PC-9 (cell line): ENCODE measurements at regions not wholly inside any gene's neighbourhood (a gene's known extent, or its start where the extent isn't known, plus 50 kb on each side); places are given as distances from the start of the nearest gene placed in this dataset.

ENCODE experiments used
- BruUV-seq: library from RNA; stranded (reverse); fragments of 400-500 nt; replicated peaks from 2 replicates; lab custom pipeline; 2021; lab: Mats Ljungman, UMichigan
- CTCF ChIA-PET: fragments of 300-600 bp; sonication (Branson Sonifier 250); formaldehyde crosslinking; loops from one replicate; lab custom pipeline; 2022; ENCODE audit warnings: antibody characterized with exemption; lab: Charles Lee
- POLR2A ChIA-PET: fragments of 300-600 bp; sonication (Branson Sonifier 250); formaldehyde crosslinking; loops from one replicate; lab custom pipeline; 2022; ENCODE audit warnings: antibody characterized with exemption; ENCODE audit not compliant: unreplicated experiment; lab: Charles Lee
- DNase-seq, 2 experiments: peaks; one replicate each; pipeline versions ENCODE4 v3.0.0 to v3.0.0-alpha.2; 2015 to 2022; ENCODE audit warnings: mixed read lengths in 1 of 2
- H2AFZ ChIP-seq: fragments of 200-600 bp; sonication (generic); 2 replicates; pipeline ENCODE4 v1.8.1; 2017; ENCODE audit warnings: antibody characterized with exemption
- H3F3A ChIP-seq: fragments of 200-600 bp; sonication (generic); 2 replicates; pipeline ENCODE4 v1.8.1; 2017; ENCODE audit warnings: antibody characterized with exemption, mild to moderate bottlenecking, low read depth; ENCODE audit not compliant: insufficient read depth
- H3K27ac ChIP-seq: fragments of 200-600 bp; sonication (generic); 2 replicates; pipeline ENCODE4 v1.6.1; 2016; ENCODE audit warnings: mixed run types
- H3K27me3 ChIP-seq: fragments of 200-600 bp; sonication (generic); 2 replicates; pipeline ENCODE4 v1.6.1; 2016; ENCODE audit warnings: low read depth, mixed run types; ENCODE audit not compliant: insufficient read depth
- H3K36me3 ChIP-seq: fragments of 200-600 bp; sonication (generic); 2 replicates; pipeline ENCODE4 v1.6.1; 2016; ENCODE audit warnings: low read depth, mixed run types
- H3K4me1 ChIP-seq: fragments of 200-600 bp; sonication (generic); replicated peaks from 2 replicates; pipeline ENCODE4 v1.6.1; 2016; ENCODE audit warnings: mixed run types; ENCODE audit not compliant: insufficient read depth
- H3K4me2 ChIP-seq: fragments of 200-600 bp; sonication (generic); 2 replicates; pipeline ENCODE4 v1.6.1; 2017; ENCODE audit warnings: mixed run types
- H3K4me3 ChIP-seq: fragments of 200-600 bp; sonication (generic); 2 replicates; pipeline ENCODE4 v1.6.1; 2016; ENCODE audit warnings: mixed run types
- H3K79me2 ChIP-seq: fragments of 200-600 bp; sonication (generic); 2 replicates; pipeline ENCODE4 v1.6.1; 2017; ENCODE audit warnings: low read depth, mixed run types
- H3K9me2 ChIP-seq: fragments of 200-600 bp; sonication (generic); 2 replicates; pipeline ENCODE4 v1.8.1; 2017; ENCODE audit warnings: mild to moderate bottlenecking; ENCODE audit not compliant: insufficient read depth
- H3K9me3 ChIP-seq: fragments of 200-600 bp; sonication (generic); 2 replicates; pipeline ENCODE4 v1.8.1; 2016; ENCODE audit warnings: low read depth; ENCODE audit not compliant: insufficient read depth
- H4K20me1 ChIP-seq: fragments of 200-600 bp; sonication (generic); 2 replicates; pipeline ENCODE4 v1.8.1; 2017; ENCODE audit not compliant: insufficient read depth
- EZH2 ChIP-seq: fragments of 200-600 bp; sonication (generic); IDR thresholded peaks from 2 replicates; pipeline ENCODE4 v1.8.0; 2017; ENCODE audit warnings: antibody characterized with exemption, low read depth
- intact Hi-C: fragments of 100-400 bp; cut with micrococcal nuclease; formaldehyde crosslinking; loops from one replicate; pipeline ENCODE4 v1.10.0; 2022; ENCODE audit not compliant: unreplicated experiment
- TF ChIP-seq, protein P1 (sequence below): fragments of 200-600 bp; sonication (generic); conservative IDR thresholded peaks from 2 replicates; pipeline ENCODE4 v1.6.1; 2017; ENCODE audit warnings: mixed run types, antibody characterized with exemption, mild to moderate bottlenecking, moderate library complexity

DNA sequence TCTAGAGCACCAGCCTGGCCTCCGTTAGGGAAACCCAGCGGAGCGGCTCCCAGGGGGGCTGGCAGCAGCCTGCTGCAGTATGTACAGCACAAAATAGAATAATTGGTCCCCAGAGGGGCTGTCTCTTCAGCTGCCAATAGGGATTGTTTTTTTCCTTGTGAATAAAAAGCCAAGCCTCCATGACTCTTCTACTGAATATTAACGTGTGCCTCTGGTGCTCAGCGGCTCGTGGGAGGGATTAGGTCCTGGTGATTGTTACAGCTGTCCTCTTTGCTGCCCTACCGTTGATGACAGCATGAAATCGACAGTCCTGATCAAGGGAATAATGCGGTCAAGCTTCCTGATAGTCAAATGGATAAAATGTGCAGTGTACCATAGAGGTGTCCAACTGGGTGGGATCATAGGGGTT lies 190.7 kb upstream of the RUNX1 start:
- POLR2A ChIA-PET: no interaction called here
- peaks cover 22% of the 10 kb centered on the region for H3K4me1 ChIP-seq
- no peaks in the 10 kb centered on the region for H4K20me1 ChIP-seq
- H3K4me3 ChIP-seq: no peak overlapping the region
- CTCF ChIA-PET: no interaction called here
- H3K9me3 ChIP-seq: no peaks in the 10 kb centered on the region; the same call in 1 of the 2 replicates
- H3K9me2 ChIP-seq: no peaks in the 10 kb centered on the region
- intact Hi-C loops: loop anchor here (10.0 kb wide), 1 partner anchor 265 kb away; no protein-coding TSS in a partner anchor
- H3K4me2 ChIP-seq: no peak overlapping the region
- no peak overlapping the region for H3K27ac ChIP-seq
- peaks cover 10% of the 10 kb centered on the region; the same call in 1 of the 2 replicates for H3F3A ChIP-seq
- no peak overlapping the region for H2AFZ ChIP-seq
- DNase-seq: no peak
- no peaks in the 10 kb centered on the region for H3K27me3 ChIP-seq
- no TSS peak for BruUV-seq
- H3K36me3 ChIP-seq: no peaks in the 10 kb centered on the region
- no peaks in the 10 kb centered on the region for H3K79me2 ChIP-seq
- TF ChIP-seq, protein P1, sequence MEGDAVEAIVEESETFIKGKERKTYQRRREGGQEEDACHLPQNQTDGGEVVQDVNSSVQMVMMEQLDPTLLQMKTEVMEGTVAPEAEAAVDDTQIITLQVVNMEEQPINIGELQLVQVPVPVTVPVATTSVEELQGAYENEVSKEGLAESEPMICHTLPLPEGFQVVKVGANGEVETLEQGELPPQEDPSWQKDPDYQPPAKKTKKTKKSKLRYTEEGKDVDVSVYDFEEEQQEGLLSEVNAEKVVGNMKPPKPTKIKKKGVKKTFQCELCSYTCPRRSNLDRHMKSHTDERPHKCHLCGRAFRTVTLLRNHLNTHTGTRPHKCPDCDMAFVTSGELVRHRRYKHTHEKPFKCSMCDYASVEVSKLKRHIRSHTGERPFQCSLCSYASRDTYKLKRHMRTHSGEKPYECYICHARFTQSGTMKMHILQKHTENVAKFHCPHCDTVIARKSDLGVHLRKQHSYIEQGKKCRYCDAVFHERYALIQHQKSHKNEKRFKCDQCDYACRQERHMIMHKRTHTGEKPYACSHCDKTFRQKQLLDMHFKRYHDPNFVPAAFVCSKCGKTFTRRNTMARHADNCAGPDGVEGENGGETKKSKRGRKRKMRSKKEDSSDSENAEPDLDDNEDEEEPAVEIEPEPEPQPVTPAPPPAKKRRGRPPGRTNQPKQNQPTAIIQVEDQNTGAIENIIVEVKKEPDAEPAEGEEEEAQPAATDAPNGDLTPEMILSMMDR: no peak
- no peak for TF ChIP-seq EZH2

DNA sequence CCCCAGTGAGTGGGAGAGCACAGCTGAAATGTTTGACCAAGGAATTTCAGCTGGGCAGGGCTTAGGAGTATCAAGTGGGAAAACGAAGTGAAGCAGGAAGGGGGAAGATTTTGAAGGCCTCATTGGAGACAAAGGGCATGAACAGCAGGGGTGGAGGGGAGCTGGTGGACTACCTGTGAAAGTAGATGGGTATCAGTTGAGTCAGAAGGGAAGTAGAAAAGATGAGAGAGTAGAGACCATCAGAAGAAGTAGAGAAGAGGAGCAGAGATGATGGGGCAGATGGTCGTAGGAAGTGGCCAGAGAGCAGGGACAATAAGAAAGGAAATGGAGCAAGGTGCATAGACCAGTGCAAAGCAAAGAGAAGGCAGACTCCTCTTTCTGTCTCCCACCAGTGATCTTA lies 189.0 kb upstream of the RUNX1 start:
- Histone ChIP-seq H3K79me2 (no peaks in the 10 kb centered on the region), H3K9me2 (no peaks in the 10 kb centered on the region), H2AFZ (no peak overlapping the region), H3K4me3 (no peak overlapping the region), H3F3A (peaks cover 8% of the 10 kb centered on the region; the same call in 1 of the 2 replicates), H3K27ac (no peak overlapping the region), H3K4me2 (no peak overlapping the region), H3K27me3 (no peaks in the 10 kb centered on the region), H3K4me1 (peaks cover 10% of the 10 kb centered on the region), H3K9me3 (no peaks in the 10 kb centered on the region; the same call in 1 of the 2 replicates), H3K36me3 (no peaks in the 10 kb centered on the region), H4K20me1 (no peaks in the 10 kb centered on the region)
- CTCF ChIA-PET: no interaction called here
- no peak for DNase-seq
- intact Hi-C loops: loop anchor here (10.0 kb wide), 1 partner anchor 267 kb away; no protein-coding TSS in a partner anchor
- BruUV-seq: no TSS peak
- POLR2A ChIA-PET: no interaction called here
- TF ChIP-seq EZH2: no peak
- TF ChIP-seq, protein P1: no peak

DNA sequence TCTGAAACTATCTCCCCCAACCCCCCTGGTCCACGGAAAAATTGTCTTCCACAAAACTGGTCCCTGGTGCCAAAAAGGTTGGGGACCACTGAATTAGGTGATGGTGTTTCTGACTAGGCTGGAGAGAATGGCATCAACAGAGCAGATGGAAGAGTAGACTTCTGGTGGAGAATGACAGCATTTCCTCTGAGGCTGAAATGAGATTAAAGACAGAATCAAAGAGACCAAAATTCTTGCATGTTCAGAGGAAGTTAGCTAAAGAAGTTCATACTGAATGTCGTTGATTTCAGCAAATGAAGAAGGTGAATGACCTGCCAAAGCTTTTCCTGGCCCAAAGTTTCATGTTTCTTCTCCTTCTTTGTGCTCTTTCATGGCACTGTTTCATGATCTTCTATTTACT lies 188.2 kb upstream of the RUNX1 start:
- no peak overlapping the region for H2AFZ ChIP-seq
- H3K36me3 ChIP-seq: no peaks in the 10 kb centered on the region
- intact Hi-C loops: loop anchor here (10.0 kb wide), 1 partner anchor 268 kb away; no protein-coding TSS in a partner anchor
- DNase-seq: no peak
- TF ChIP-seq EZH2: no peak
- TF ChIP-seq, protein P1: no peak
- POLR2A ChIA-PET: no interaction called here
- H3K9me2 ChIP-seq: no peaks in the 10 kb centered on the region
- H3K4me1 ChIP-seq: peaks cover 12% of the 10 kb centered on the region
- no peaks in the 10 kb centered on the region; the same call in 1 of the 2 replicates for H3F3A ChIP-seq
- no peaks in the 10 kb centered on the region for H4K20me1 ChIP-seq
- H3K27ac ChIP-seq: no peak overlapping the region
- H3K79me2 ChIP-seq: no peaks in the 10 kb centered on the region
- BruUV-seq: no TSS peak
- no peak overlapping the region for H3K4me3 ChIP-seq
- H3K27me3 ChIP-seq: no peaks in the 10 kb centered on the region
- CTCF ChIA-PET: no interaction called here
- no peak overlapping the region for H3K4me2 ChIP-seq
- H3K9me3 ChIP-seq: no peaks in the 10 kb centered on the region; the same call in 1 of the 2 replicates
